ENCODE measurements at regions not wholly inside any gene's neighbourhood (a gene's known extent, or its start where the extent isn't known, plus 50 kb on each side); places are given as distances from the start of the nearest gene placed in this dataset.
"Not testable (repeated sequence)": the region's sequence is repeated elsewhere in the genome, so short reads cannot be mapped to it uniquely, and the experiment has no call there.

DNA sequence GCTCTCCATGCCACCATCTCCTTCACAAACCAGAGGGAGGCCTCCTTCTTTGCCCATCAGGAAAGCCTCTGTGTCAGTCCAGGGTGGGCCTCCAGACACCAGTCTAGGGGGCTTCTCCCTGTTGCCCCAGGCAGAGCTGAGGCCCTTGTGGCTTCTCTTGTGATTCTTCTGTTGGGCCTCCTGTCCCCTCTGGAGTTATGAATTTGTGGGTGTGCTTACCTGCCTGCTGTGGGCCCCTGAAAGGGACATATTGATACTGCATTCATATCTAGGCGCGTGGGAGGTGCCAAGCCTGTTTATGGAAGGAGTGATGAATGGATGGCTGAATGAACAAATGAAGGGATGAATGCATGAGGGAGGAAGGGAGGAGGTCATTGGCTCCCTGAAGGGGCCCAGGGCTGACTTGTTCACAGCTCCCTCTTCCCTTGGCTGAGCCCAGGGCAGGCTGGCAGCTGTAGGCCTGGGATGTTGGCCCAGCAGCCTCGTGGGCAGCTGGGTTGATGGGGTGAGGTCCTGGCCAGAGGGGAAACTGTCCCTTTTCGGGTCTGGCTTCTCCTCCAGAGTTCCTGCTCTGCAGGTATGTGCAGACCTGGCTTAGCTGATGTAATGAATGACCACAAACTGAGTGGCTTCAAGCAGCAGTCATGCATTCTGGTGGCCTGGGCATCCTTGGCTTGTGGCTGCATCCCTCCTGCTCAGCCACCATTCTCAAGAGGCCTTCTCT lies 195.4 kb downstream of the GOLGA6L6 start:
- DNase-seq (ENCODE audit: low read depth in 3 of 3): no peak

- no peak for DNase-seq (ENCODE audit: low read depth in 3 of 3)
Measured at GRCh38 chr15:20345401-20345958, 196.1 kb downstream of the GOLGA6L6 start.

- DNase-seq (ENCODE audit: low read depth in 3 of 3): no peak
Measured at GRCh38 chr15:20344601-20345400, 196.8 kb downstream of the GOLGA6L6 start.

GRCh38 chr15:20343395-20344211 lies 198.0 kb downstream of the GOLGA6L6 start:
- DNase-seq (ENCODE audit: low read depth in 3 of 3): not testable (repeated sequence)

DNA sequence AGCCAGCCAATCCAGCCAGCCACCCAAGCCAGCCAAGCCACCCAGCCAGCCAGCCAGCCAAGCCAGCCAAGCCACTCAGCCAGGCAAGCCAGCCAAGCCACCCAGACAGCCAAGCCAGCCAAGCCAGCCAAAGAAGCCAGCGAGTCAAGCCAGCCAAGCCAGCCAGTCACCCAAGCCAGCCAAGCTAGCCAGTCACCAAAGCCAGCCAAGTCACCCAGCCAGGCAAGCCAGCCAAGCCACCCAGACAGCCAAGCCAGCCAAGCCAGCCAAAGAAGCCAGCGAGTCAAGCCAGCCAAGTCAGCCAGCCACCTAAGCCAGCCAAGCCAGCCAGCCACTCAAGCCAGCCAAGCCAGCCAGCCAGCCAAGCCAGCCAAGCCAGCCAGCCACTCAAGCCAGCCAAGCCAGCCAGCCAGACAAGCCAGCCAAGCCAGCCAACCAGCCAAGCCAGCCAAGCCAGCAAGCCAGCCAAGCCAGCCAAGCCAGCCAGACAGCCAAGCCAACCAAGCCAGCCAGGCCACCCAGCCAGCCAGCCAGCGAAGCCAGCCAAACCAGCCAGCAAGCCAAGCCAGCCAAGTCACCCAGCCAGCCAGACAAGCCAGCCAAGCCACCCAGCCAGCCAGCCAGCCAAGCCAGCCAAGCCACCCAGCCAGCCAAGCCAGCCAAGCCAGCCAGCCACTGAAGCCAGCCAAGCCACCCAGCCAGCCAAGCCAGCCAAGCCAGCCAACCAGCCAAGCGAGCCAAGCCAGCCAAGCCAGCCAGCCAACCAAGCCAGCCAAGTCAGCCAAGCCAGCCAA lies 198.8 kb downstream of the GOLGA6L6 start:
- DNase-seq (ENCODE audit: low read depth in 3 of 3): not testable (repeated sequence)

DNA sequence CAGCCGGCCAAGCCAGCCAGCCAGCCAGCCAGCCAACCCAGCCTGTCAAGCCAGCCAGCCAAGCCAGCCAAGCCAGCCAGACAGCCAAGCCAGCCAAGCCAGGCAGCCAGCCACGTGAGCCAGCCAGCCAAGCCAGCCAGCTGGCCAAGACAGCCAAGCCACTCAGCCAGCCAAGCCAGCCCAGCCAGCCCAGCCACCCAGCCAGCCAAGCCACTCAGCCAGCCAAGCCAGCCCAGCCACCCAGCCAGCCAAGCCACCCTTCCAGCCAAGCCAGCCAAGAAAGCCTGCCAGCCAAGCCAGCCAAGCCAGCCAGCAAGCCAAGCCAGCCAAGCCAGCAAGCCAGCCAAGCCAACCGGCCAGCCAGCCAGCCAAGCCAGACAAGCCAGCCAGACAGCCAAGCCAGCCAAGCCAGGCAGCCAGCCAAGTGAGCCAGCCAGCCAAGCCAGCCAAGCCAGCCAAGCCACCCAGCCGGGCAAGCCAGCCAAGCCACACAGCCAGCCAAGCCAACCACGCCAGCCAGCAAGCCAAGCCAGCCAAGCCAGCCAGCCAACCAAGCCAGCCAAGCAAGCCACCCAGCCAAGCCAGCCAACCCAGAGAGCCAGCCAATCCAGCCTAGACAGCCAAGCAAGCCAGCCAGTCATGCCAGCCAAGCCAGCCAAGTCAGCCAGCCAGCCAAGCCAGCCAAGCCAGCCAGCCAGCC lies 199.5 kb downstream of the GOLGA6L6 start:
- DNase-seq (ENCODE audit: low read depth in 3 of 3): no peak

DNA sequence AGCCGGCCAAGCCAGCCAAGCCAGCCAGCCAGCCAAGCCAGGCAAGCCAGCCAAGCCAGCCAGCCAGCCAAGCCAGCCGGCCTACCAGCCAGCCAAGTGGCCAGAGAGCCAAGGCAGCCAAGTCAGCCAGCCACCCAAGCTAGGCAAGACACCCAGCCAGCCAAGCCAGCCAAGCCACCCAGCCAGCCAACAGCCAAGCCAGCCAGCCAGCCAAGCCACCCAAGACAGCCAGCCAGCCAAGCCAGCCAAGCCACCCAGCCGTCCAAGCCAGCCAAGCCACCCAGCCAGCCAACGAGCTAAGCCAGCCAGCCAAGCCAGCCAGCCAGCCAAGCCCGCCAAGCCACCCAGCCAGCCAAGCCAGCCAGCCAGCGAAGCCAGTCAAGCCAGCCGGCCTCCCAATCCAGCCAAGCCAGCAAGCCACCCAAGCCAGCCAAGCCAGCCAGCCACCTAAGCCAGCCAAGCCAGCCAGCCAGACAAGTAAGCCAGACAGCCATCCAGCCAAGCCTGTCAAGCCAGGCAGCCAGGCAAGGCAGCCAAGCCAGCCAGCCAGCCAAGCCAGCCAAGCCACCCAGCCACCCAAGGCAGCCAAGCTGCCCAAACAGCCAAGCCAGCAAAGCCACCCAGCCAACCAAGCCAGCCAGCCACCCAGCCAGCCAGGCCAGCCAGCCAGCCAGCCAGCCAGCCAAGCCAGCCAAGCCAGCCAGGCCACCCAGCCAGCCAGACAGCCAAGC lies 200.5 kb downstream of the GOLGA6L6 start:
- DNase-seq (ENCODE audit: low read depth in 3 of 3): no peak

GRCh38 chr15:20340331-20340811 lies 201.2 kb downstream of the GOLGA6L6 start:
- DNase-seq (ENCODE audit: low read depth in 3 of 3): no peak

DNA sequence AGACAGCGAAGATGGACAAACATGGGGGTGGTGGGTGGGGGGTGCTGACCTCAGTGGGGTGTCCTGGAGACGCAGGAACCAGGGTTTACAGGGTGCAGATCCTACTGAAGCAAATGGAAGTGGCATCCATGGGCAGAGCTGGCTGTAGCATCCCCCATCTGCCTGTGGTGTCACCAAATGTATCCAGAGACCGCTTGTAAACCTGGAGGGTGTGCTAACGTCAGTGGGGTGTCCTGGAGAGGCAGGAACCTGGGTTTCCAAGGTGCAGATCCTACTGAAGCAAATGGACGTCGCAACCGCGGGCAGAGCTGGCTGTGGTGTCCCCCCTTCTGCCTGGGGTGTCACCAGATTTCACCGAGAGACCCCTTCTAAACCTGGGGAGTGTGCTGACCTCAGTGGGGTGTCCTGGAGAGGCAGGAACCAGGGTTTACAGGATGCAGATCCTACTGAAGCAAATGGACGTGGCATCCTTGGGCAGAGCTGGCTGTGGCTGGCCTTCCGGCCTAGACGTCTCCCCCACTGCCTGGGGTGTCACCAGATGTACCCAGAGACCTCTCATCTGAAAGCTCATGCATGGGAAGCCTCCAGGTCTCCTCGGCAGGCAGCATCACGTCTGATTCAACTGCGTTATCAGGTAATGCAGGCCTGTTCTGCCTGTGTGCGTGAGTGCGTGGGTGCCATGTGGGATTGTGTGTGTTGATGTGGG lies 202.4 kb downstream of the GOLGA6L6 start:
- not testable (repeated sequence) for DNase-seq (ENCODE audit: low read depth in 3 of 3)

DNA sequence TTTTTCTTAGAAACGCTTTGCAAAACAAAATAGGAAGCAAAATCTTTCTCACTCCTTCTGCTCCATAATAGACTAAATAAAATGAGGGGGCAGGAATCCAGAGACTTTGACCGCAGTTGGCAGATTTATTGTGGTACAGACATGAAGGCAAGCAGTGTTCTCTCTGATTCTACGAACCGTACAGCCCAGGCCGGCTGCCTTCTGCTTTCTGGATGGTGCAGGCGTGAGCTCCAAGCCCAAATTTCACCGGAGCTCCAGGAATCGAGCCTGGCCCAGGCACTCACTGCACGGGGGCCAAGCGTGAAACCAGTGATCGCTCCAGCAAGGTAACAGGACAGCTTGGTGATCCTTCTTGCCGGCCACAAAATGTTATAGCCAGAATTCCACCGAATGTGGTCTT lies 202.9 kb downstream of the GOLGA6L6 start:
- DNase-seq (ENCODE audit: low read depth in 3 of 3): not testable (repeated sequence)

DNA sequence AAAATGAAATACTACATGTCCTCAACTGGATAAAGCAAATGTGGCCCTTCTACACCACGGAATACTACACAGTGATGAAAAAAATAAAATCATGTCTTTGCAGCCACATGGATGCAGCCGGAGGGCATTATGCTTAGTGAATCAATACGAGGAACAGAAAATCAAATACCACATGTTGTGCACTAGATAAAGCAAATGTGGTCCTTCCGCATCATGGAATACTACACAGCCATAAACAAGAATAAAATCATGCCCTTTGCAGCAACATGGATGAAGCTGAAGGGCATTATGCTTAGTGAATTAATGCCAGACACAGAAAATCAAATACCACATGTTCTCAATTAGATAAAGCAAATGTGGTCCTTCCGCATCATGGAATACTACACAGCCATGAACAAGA lies 204.4 kb downstream of the GOLGA6L6 start:
- not testable (repeated sequence) for DNase-seq (ENCODE audit: low read depth in 3 of 3)

DNA sequence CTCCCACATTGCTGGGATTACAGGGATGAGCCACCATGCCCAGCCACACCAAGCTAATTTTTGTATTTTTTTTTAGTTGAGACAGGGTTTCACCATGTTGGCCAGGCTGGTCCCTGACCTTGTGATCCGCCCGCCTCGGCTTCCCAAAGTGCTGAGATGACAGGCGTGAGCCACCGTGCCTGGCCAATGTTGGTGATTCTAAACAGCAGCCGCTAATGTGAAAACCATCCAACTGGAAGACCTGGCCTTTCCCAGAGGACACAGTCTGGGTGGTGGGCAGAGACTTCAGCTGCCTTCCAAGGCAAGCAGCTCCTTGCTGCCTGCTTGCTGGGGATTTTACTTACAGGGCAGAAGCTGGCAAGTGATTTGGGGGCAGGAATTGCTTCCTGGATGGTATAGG lies 207.1 kb downstream of the GOLGA6L6 start:
- not testable (repeated sequence) for DNase-seq (ENCODE audit: low read depth in 3 of 3)

DNA sequence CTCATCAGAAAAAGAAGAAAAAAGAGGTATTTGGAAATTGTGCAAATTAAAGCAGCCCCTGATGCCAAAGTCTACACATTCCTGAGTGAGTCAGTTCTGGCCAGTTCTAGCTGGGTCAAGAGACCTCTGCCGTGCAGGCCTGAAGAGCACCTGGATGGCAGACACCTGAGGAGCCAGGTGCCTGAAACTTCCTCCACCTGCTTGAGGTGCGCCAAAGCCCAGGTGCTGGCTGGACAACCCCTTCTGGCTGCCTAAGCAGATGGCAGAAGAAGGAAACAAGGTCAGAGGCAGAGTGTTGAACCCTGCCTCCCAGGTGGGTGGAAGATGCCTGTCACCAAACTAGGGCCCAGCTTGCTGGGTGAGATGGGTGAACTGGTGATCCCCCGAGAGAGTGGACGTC lies 215.8 kb downstream of the GOLGA6L6 start:
- not testable (repeated sequence) for DNase-seq (ENCODE audit: low read depth in 3 of 3)

DNA sequence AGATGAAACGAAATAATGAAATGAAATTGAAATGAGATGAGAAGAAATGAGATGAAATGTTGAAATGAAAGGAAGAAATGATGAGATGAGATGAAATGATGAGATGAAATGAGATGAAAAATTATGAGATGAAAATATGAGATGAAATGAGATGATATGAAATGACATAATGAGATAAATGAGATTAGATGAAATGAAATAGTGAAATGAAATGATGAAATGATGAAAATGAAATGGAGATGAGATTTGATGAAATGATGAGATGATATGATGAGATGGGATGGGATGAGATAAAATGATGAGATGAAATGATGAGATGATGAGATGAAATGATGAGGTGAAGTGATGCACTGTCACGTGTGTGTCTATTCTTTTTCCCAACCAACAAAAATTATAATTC lies 224.5 kb downstream of the GOLGA6L6 start:
- not testable (repeated sequence) for DNase-seq (ENCODE audit: low read depth in 3 of 3)

GRCh38 chr15:20311014-20311680 lies 230.5 kb downstream of the GOLGA6L6 start:
- not testable (repeated sequence) for DNase-seq (ENCODE audit: low read depth in 3 of 3)

GRCh38 chr15:20310603-20311002 lies 231.0 kb downstream of the GOLGA6L6 start:
- DNase-seq (ENCODE audit: low read depth in 3 of 3): no peak

DNA sequence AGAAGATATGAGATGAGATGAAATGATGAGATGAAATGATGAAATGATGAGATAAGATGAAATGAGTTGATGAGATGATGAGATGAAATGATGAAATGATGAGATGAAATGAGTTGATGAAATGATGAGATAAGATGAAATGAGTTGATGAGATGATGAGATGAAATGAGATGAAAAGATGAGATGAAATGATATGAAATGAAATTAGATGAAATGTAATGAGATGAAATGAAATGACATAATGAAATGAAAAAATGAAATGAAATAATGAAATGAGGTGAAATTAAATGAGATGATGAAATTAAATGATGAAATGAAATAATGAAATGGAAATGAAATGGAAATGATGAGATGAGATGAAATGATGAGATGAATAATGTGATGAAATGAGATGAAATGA lies 231.6 kb downstream of the GOLGA6L6 start:
- not testable (repeated sequence) for DNase-seq (ENCODE audit: low read depth in 3 of 3)

DNA sequence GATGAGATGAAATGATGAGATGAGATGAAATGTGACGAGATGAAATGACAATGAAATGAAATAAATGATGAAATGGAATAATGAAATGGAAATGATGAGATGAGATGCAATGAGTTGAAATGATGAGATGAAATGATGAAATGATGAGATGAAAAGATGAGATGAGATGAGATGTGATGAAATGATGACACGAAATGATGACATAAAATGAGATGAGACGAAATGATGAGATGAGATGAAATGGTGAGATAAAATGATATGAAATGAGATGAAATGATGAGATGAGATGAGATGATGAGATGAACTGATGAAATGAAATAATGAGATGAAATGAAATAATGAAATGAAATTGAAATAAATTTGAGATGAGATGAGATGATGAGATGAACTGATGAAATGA lies 232.2 kb downstream of the GOLGA6L6 start:
- DNase-seq (ENCODE audit: low read depth in 3 of 3): not testable (repeated sequence)
